Renal pelvis (tissue), 1 donor: ENCODE measurements at regions not wholly inside any gene's neighbourhood (a gene's known extent, or its start where the extent isn't known, plus 50 kb on each side); places are given as distances from the start of the nearest gene placed in this dataset.
"Not testable (repeated sequence)": the region's sequence is repeated elsewhere in the genome, so short reads cannot be mapped to it uniquely, and the experiment has no call there.

Source experiments
- DNase-seq: peaks from one replicate; pipeline ENCODE4 v3.0.0-alpha.2; 2013

GRCh38 chr14:105733081-105734065 lies 207.0 kb downstream of the TMEM121 start:
- no peak for DNase-seq

- not testable (repeated sequence) for DNase-seq
Observed at GRCh38 chr14:105734241-105734640, 207.9 kb downstream of the TMEM121 start.

GRCh38 chr14:105736331-105736730 lies 209.9 kb downstream of the TMEM121 start:
- DNase-seq: not testable (repeated sequence)

GRCh38 chr14:105737504-105738246 lies 211.3 kb downstream of the TMEM121 start:
- DNase-seq: no peak

- no peak for DNase-seq
Observed at GRCh38 chr14:105738638-105739037, 212.3 kb downstream of the TMEM121 start.

- DNase-seq: no peak
Observed at GRCh38 chr14:105739331-105740102, 213.1 kb downstream of the TMEM121 start.

- DNase-seq: not testable (repeated sequence)
Observed at GRCh38 chr14:105740272-105740671, 213.9 kb downstream of the TMEM121 start.

GRCh38 chr14:105740961-105741360 lies 214.6 kb downstream of the TMEM121 start:
- not testable (repeated sequence) for DNase-seq

- not testable (repeated sequence) for DNase-seq
Observed at GRCh38 chr14:105741707-105742530, 215.5 kb downstream of the TMEM121 start.

GRCh38 chr14:105742531-105742848 lies 216.1 kb downstream of the TMEM121 start:
- no peak for DNase-seq

- DNase-seq: not testable (repeated sequence)
Observed at GRCh38 chr14:105742904-105743701, 216.7 kb downstream of the TMEM121 start.

GRCh38 chr14:105744213-105744787 lies 217.9 kb downstream of the TMEM121 start:
- DNase-seq: not testable (repeated sequence)

GRCh38 chr14:105745433-105746123 lies 219.2 kb downstream of the TMEM121 start:
- DNase-seq: no peak

- no peak for DNase-seq
Observed at GRCh38 chr14:105746124-105746514, 219.7 kb downstream of the TMEM121 start.

- DNase-seq: not testable (repeated sequence)
Observed at GRCh38 chr14:105746800-105747502, 220.6 kb downstream of the TMEM121 start.

GRCh38 chr14:105747503-105748203 lies 221.3 kb downstream of the TMEM121 start:
- not testable (repeated sequence) for DNase-seq

- no peak for DNase-seq
Observed at GRCh38 chr14:105748204-105748578, 221.8 kb downstream of the TMEM121 start.

GRCh38 chr14:105748710-105749109 lies 222.3 kb downstream of the TMEM121 start:
- not testable (repeated sequence) for DNase-seq
